Astrocyte of the spinal cord (primary cell): ENCODE measurements at regions not wholly inside any gene's neighbourhood (a gene's known extent, or its start where the extent isn't known, plus 50 kb on each side); places are given as distances from the start of the nearest gene placed in this dataset.
A peak's percentile ranks its signal among the peaks of the same experiment; 100 is the strongest.

ENCODE experiments used
- DNase-seq: peaks from one replicate; pipeline ENCODE4 v3.0.0; 2011; ENCODE audit warnings: low read depth, low spot score
- H3K4me3 ChIP-seq: 2 replicates; pipeline ENCODE4 v1.5.1; 2011; ENCODE audit warnings: low read depth, mild to moderate bottlenecking, low read length, moderate library complexity
- in situ Hi-C: cut with HindIII; loops from 2 replicates; pipeline ENCODE4 v1.10.0; 2017; ENCODE audit warnings: low sequenced_read_pairs
- TF ChIP-seq, protein P1 (sequence below): IDR thresholded peaks from 2 replicates; pipeline ENCODE4 v1.5.1; 2012; ENCODE audit warnings: low read depth, mild to moderate bottlenecking, low read length, inconsistent platforms

DNA sequence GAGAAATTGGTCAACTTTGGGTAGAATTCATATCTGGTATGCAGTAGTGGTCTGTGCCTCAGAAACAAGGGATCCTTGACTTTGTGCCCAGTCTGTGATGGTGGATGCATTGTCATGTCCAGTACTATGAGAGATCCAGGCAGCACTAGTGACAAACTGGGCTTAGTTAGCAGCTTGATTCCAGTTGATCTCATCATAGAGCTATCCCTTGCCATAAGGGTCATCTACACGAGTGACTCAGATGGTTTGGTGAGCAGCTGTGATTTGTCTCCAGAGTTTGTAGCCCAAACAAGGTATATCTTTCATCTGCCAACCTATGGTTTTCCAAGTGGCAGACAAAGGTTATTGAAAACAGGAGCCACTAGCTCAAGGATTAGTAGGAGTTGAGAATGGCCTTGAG is 298.8 kb downstream of the GBA3 start:
- H3K4me3 ChIP-seq = no peak overlapping the region
- no peak for DNase-seq
- TF ChIP-seq, protein P1, sequence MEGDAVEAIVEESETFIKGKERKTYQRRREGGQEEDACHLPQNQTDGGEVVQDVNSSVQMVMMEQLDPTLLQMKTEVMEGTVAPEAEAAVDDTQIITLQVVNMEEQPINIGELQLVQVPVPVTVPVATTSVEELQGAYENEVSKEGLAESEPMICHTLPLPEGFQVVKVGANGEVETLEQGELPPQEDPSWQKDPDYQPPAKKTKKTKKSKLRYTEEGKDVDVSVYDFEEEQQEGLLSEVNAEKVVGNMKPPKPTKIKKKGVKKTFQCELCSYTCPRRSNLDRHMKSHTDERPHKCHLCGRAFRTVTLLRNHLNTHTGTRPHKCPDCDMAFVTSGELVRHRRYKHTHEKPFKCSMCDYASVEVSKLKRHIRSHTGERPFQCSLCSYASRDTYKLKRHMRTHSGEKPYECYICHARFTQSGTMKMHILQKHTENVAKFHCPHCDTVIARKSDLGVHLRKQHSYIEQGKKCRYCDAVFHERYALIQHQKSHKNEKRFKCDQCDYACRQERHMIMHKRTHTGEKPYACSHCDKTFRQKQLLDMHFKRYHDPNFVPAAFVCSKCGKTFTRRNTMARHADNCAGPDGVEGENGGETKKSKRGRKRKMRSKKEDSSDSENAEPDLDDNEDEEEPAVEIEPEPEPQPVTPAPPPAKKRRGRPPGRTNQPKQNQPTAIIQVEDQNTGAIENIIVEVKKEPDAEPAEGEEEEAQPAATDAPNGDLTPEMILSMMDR = no peak
- in situ Hi-C loops = no loop called here

- in situ Hi-C loops = no loop called here
- H3K4me3 ChIP-seq = no peak overlapping the region
- TF ChIP-seq, protein P1 = no peak
- peak; percentile 18 for DNase-seq
Measured at GRCh38 chr4:22988526-22988925, 295.8 kb downstream of the GBA3 start.

- H3K4me3 ChIP-seq = no peak overlapping the region
- in situ Hi-C loops = no loop called here
- peak; percentile 89 for DNase-seq
- TF ChIP-seq, protein P1 = no peak
Measured at GRCh38 chr4:22987870-22988269, 295.1 kb downstream of the GBA3 start.

- TF ChIP-seq, protein P1 = no peak
- no peak overlapping the region for H3K4me3 ChIP-seq
- in situ Hi-C loops = no loop called here
- peak; percentile 33 for DNase-seq
Measured at GRCh38 chr4:22986881-22987280, 294.1 kb downstream of the GBA3 start.

GRCh38 chr4:22986262-22986661 is 293.5 kb downstream of the GBA3 start:
- DNase-seq = no peak
- TF ChIP-seq, protein P1 = no peak
- H3K4me3 ChIP-seq = no peak overlapping the region
- in situ Hi-C loops = no loop called here

GRCh38 chr4:22984390-22984789 is 291.7 kb downstream of the GBA3 start:
- in situ Hi-C loops = no loop called here
- TF ChIP-seq, protein P1 = no peak
- no peak overlapping the region for H3K4me3 ChIP-seq
- no peak for DNase-seq

DNA sequence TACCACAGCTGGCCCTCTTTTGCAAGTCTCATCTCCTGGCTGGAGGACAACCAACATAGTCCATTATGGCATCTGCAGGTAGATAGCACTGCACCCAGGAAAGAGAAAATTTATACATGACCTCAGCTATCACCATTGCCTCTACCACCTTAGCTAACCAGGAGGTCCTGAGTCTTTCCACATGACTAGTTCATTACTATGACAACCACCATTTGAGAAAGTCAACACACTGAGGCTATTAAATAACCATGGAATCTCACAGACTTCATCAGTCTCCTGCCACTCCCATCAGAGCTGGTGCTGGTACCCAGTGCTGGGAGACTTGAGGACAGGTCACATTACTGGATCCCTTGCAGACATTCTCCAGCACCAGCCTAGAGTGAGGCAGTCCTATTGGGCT is 285.9 kb downstream of the GBA3 start:
- in situ Hi-C loops = no loop called here
- no peak for DNase-seq
- H3K4me3 ChIP-seq = no peak overlapping the region
- TF ChIP-seq, protein P1 = no peak
